Ovary (tissue), 7 donors: ENCODE measurements at regions not wholly inside any gene's neighbourhood (a gene's known extent, or its start where the extent isn't known, plus 50 kb on each side); places are given as distances from the start of the nearest gene placed in this dataset.
"Not testable (repeated sequence)": the region's sequence is repeated elsewhere in the genome, so short reads cannot be mapped to it uniquely, and the experiment has no call there.

Experiments
- DNase-seq, 5 donors: peaks; one replicate each; pipeline ENCODE4 v3.0.0-alpha.2; 2019 to 2020
- H3K27ac ChIP-seq, 2 donors: fragments of 200-600 bp; one replicate each; pipeline versions ENCODE4 v1.5.1 to v1.8.0; 2019 to 2022
- H3K27me3 ChIP-seq: fragments of 200-600 bp; one replicate; pipeline ENCODE4 v1.8.0; 2022
- H3K36me3 ChIP-seq: fragments of 200-600 bp; sonication (generic); one replicate; pipeline ENCODE4 v1.5.1; 2019
- H3K4me1 ChIP-seq: one replicate; pipeline ENCODE4 v1.8.1; 2013; ENCODE audit warnings: mild to moderate bottlenecking, moderate library complexity; ENCODE audit not compliant: insufficient read depth
- H3K4me3 ChIP-seq: fragments of 200-600 bp; sonication (generic); one replicate; pipeline ENCODE4 v1.5.1; 2017
- H3K9me3 ChIP-seq, 2 donors: fragments of 200-600 bp in 1 of 2; sonication (generic) in 1 of 2; one replicate each; pipeline versions ENCODE4 v1.5.1 to v1.8.1; 2013 to 2019; ENCODE audit warnings: mild to moderate bottlenecking in 1 of 2, moderate library complexity in 1 of 2
- EP300 ChIP-seq: sonication (generic); formaldehyde crosslinking; IDR thresholded peaks from one replicate; pipeline ENCODE4 v1.6.1; 2017; ENCODE audit warnings: antibody characterized with exemption
- POLR2A ChIP-seq: fragments of 450-650 bp; IDR thresholded peaks from one replicate; pipeline ENCODE4 v1.6.1; 2017; ENCODE audit warnings: antibody characterized with exemption, mild to moderate bottlenecking, moderate library complexity
- WGBS, 3 donors: extraction: QIAGEN DNeasy Blood & Tissue Kit in 1 of 3; methylation state at CpG; one replicate each; pipeline versions ENCODE4 v1.1.5 to v1.1.7; 2013 to 2017; 5-methylcytosine and 5-hydroxymethylcytosine counted together
- intact Hi-C, 4 donors: fragments of 100-400 bp; cut with DNase I; formaldehyde crosslinking; loops; one replicate each; pipeline versions ENCODE4 v1.11.0 to v1.15.1; 2022 to 2023
- TF ChIP-seq, protein P1 (sequence below), 3 donors: fragments of 450-650 bp in 2 of 3; fragments of 200-600 bp in 1 of 3; IDR thresholded peaks; one replicate each; pipeline versions ENCODE4 v1.5.1 to v1.8.0; 2016 to 2022; ENCODE audit warnings: antibody characterized with exemption in 3 of 3, mild to moderate bottlenecking in 1 of 3
- donor health status: DM: no; HTN: no; CAD: no; lungs with moderate emphysema.
- donor health status: DM: no; HTN: no; CAD: no.
- donor health status: Bipolar disorder and iron deficiency.
- donor health status: DM: no; HTN: no; CAD: no.
- donor health status: DM: yes; HTN: yes; CAD: no.

DNA sequence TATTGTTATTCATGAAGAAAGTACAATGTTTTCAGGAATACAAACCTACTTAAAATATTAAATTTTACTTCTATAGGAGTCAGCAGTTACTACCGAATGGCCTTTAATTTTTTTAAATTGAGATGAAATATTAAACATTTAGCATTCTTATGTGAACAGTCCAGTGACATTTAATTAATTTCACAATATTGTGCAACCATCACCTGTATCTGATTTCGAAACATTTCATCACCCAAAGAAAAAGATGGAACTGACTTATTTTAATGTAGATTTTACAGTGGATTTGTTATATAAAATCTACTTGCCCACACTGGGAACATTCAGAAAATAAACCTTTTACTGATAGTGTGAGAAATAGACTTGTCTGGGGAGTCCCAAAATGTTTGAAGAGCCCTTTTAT lies 585.2 kb upstream of the LINC00305 start:
- no peak overlapping the region for H3K4me3 ChIP-seq
- no peaks in the 10 kb centered on the region for H3K36me3 ChIP-seq
- H3K27ac ChIP-seq: no peak overlapping the region
- TF ChIP-seq EP300: no peak
- TF ChIP-seq POLR2A: no peak
- TF ChIP-seq, protein P1, sequence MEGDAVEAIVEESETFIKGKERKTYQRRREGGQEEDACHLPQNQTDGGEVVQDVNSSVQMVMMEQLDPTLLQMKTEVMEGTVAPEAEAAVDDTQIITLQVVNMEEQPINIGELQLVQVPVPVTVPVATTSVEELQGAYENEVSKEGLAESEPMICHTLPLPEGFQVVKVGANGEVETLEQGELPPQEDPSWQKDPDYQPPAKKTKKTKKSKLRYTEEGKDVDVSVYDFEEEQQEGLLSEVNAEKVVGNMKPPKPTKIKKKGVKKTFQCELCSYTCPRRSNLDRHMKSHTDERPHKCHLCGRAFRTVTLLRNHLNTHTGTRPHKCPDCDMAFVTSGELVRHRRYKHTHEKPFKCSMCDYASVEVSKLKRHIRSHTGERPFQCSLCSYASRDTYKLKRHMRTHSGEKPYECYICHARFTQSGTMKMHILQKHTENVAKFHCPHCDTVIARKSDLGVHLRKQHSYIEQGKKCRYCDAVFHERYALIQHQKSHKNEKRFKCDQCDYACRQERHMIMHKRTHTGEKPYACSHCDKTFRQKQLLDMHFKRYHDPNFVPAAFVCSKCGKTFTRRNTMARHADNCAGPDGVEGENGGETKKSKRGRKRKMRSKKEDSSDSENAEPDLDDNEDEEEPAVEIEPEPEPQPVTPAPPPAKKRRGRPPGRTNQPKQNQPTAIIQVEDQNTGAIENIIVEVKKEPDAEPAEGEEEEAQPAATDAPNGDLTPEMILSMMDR (IDR thresholded peaks at IDR 0.05): no peak
- WGBS, 3 donors: 95 to 96% (median 96%) methylated on average over 2 of the region's 2 CpGs
- no peaks in the 10 kb centered on the region for H3K4me1 ChIP-seq
- intact Hi-C loops: no loop called here
- no peaks in the 10 kb centered on the region for H3K9me3 ChIP-seq
- no peaks in the 10 kb centered on the region for H3K27me3 ChIP-seq
- no peak for DNase-seq

DNA sequence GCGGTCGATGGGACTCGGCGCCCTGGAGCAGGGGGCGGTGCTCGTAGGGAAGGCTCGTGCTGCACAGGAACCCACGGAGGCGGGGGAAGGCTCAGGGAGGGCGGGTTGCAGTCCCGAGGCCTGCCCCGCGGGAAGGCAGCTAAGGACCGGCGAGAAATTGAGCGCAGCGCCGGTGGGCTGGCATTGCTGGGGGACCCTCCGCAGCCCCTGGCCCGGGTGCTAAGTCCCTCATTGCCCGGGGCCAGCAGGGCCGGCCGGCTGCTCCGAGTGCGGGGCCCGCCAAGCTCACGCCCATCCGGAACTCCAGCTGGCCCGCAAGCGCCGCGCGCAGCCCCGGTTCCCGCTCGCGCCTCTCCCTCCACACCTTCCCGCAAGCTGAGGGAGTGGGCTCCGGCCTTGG lies 576.8 kb upstream of the LINC00305 start:
- H3K4me1 ChIP-seq, H3K4me3 ChIP-seq, H3K36me3 ChIP-seq, DNase-seq, H3K27me3 ChIP-seq, H3K9me3 ChIP-seq, intact Hi-C loops, H3K27ac ChIP-seq: not testable (repeated sequence)
- WGBS, 3 donors: 94 to 99% (median 98%) methylated on average over 28 to 37 of the region's 39 CpGs

DNA sequence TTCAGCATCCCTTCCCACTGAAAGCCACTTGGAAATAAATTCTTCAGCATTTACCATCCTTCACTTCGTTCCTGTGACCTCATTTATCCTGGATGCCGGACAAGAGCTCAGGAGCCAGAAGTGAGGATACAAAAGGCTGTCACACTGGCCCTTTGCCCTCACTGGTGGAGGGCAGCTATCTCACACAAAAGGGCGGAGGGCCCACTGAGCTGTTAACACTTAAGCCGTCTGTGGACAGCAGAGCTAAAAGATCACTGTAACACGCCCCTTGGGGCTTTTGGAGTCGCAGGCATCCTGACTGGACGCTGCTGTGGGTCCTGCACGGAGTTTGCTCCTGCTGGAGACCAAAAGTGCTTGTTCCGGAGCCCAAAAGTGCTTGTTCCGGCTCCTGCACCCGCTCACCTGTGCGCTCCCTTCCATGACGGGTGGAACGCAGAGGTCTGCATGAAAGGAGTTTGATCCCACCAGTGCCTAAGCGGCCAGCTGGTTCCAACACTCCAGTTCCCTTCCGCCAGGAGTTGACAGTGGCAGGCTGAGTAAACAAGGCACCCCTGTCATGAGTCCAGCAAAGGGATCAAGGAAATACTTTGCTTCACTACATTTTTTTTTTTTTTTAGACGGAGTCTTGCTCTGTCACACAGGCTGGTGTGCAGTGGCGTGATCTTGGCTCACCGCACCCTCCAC lies 572.0 kb upstream of the LINC00305 start:
- TF ChIP-seq, protein P1 (IDR thresholded peaks at IDR 0.05): no peak
- Histone ChIP-seq H3K4me3 (no peak overlapping the region), H3K36me3 (no peaks in the 10 kb centered on the region), H3K9me3 (no peaks in the 10 kb centered on the region), H3K4me1 (no peaks in the 10 kb centered on the region), H3K27me3 (no peaks in the 10 kb centered on the region), H3K27ac (no peak overlapping the region)
- 83 to 90% (median 87%) methylated on average over 19 of the region's 19 CpGs for WGBS, 3 donors
- intact Hi-C loops: no loop called here
- DNase-seq: no peak

DNA sequence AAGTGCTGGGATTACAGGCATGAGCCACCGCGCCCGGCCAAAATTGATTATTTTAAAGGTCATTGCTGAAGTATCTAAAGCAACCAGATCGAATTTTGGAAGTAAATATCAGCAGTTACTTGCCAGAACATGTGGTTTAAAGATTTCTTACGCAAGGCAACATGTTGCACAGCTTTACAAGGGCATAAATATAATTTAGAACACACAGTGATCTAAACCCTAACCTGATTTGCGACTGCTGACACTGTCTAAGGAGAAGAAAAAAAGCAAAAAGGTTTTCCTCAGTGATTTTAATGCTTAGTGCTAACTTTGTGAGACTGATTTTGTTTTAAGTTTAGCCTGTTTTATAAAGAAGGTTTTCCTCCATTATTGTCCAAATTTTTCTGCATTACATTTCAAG lies 569.9 kb upstream of the LINC00305 start:
- no peak for DNase-seq
- Histone ChIP-seq H3K27ac (no peak overlapping the region), H3K27me3 (no peaks in the 10 kb centered on the region), H3K4me1 (no peaks in the 10 kb centered on the region), H3K9me3 (no peaks in the 10 kb centered on the region), H3K4me3 (no peak overlapping the region), H3K36me3 (no peaks in the 10 kb centered on the region)
- TF ChIP-seq POLR2A: no peak
- TF ChIP-seq, protein P1 (IDR thresholded peaks at IDR 0.05): no peak
- 71 to 87% (median 81%) methylated on average over 6 of the region's 6 CpGs for WGBS, 3 donors
- intact Hi-C loops: no loop called here

DNA sequence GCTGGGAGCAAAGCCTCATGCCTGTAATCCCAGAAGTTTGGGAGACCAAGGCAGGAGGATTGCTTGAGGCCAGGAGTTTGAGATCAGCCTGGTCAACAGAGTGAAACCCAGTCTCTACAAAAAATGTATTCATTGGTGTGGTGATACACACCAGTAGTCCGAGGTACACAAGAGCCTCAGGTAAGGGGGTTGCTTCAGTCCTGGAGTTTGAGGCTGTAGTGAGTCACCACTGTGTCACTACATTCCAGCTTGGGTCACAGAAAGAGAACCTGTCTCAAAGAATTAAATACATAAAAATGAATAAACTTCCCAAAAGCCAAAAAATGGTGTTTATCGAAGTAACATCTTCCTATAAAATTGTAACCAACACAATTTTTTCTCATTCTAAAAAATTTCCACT lies 568.1 kb upstream of the LINC00305 start:
- no peak for DNase-seq
- Histone ChIP-seq H3K27me3 (no peaks in the 10 kb centered on the region), H3K9me3 (no peaks in the 10 kb centered on the region), H3K27ac (no peak overlapping the region), H3K4me1 (no peaks in the 10 kb centered on the region), H3K36me3 (no peaks in the 10 kb centered on the region), H3K4me3 (no peak overlapping the region)
- intact Hi-C loops: no loop called here
- 80 to 99% (median 96%) methylated on average over 2 of the region's 2 CpGs for WGBS, 3 donors
- TF ChIP-seq, protein P1 (IDR thresholded peaks at IDR 0.05): no peak
- TF ChIP-seq EP300 (no peak), POLR2A (no peak)
